Caco-2 (cell line): ENCODE measurements at regions not wholly inside any gene's neighbourhood (a gene's known extent, or its start where the extent isn't known, plus 50 kb on each side); places are given as distances from the start of the nearest gene placed in this dataset.

ENCODE experiments used
- BruUV-seq: library from RNA; stranded (reverse); fragments of 400-500 nt; replicated peaks from 2 replicates; lab custom pipeline; 2021; lab: Mats Ljungman, UMichigan
- CTCF ChIA-PET: fragments of 300-600 bp; sonication (Branson Sonifier 250); formaldehyde crosslinking; loops from one replicate; lab custom pipeline; 2022; ENCODE audit warnings: antibody characterized with exemption; lab: Charles Lee
- POLR2A ChIA-PET: fragments of 300-600 bp; sonication (Branson Sonifier 250); formaldehyde crosslinking; loops from one replicate; lab custom pipeline; 2022; ENCODE audit warnings: antibody characterized with exemption; lab: Charles Lee
- DNase-seq, 2 experiments: peaks; one replicate each; pipeline versions ENCODE4 v3.0.0 to v3.0.0-alpha.2; 2020 to 2022
- H3K27me3 ChIP-seq: replicated peaks from 2 replicates; pipeline ENCODE4 v1.6.0; 2011; ENCODE audit warnings: low read length; ENCODE audit not compliant: control insufficient read depth, insufficient read depth
- H3K36me3 ChIP-seq: 2 replicates; pipeline ENCODE4 v1.5.1; 2011; ENCODE audit warnings: low read length; ENCODE audit not compliant: control insufficient read depth, insufficient read depth
- H3K4me1 ChIP-seq: fragments of 250-450 bp; sonication (Bioruptor Pico); 2 replicates; pipeline ENCODE4 v1.5.1; 2020; ENCODE audit warnings: mild to moderate bottlenecking
- H3K4me3 ChIP-seq: 2 replicates; pipeline ENCODE4 v1.5.1; 2011; ENCODE audit warnings: low read depth, mild to moderate bottlenecking, control low read depth, low read length
- H3K9me3 ChIP-seq: fragments of 250-450 bp; sonication (Bioruptor Pico); 2 replicates; pipeline ENCODE4 v1.5.1; 2020; ENCODE audit warnings: mild to moderate bottlenecking, moderate library complexity
- H3K27ac Mint-ChIP-seq: one replicate; pipeline ENCODE4 v1.8.0; 2022; ENCODE audit warnings: mixed read lengths; ENCODE audit not compliant: unreplicated experiment
- H3K27me3 Mint-ChIP-seq: one replicate; pipeline ENCODE4 v1.8.0; 2022; ENCODE audit warnings: mixed read lengths; ENCODE audit not compliant: insufficient read depth, unreplicated experiment
- H3K36me3 Mint-ChIP-seq: one replicate; pipeline ENCODE4 v1.8.0; 2022; ENCODE audit warnings: mild to moderate bottlenecking, mixed read lengths; ENCODE audit not compliant: insufficient read depth, unreplicated experiment
- H3K4me1 Mint-ChIP-seq: one replicate; pipeline ENCODE4 v1.8.0; 2022; ENCODE audit warnings: low read depth, mixed read lengths; ENCODE audit not compliant: unreplicated experiment
- H3K4me3 Mint-ChIP-seq: one replicate; pipeline ENCODE4 v1.8.0; 2022; ENCODE audit warnings: mild to moderate bottlenecking, moderate library complexity, mixed read lengths; ENCODE audit not compliant: unreplicated experiment
- H3K9me3 Mint-ChIP-seq: one replicate; pipeline ENCODE4 v1.8.0; 2022; ENCODE audit warnings: mixed read lengths; ENCODE audit not compliant: unreplicated experiment
- intact Hi-C: fragments of 100-400 bp; cut with micrococcal nuclease; formaldehyde crosslinking; loops from one replicate; pipeline ENCODE4 v1.10.0; 2022; ENCODE audit not compliant: unreplicated experiment
- TF ChIP-seq, protein P1 (sequence below), 2 experiments: fragments of 200-600 bp in 1 of 2; IDR thresholded peaks; 1 replicate in 1 of 2; 2 replicates in 1 of 2; pipeline versions ENCODE4 v1.5.1 to v1.8.0; 2011 to 2022; ENCODE audit warnings: antibody characterized with exemption in 1 of 2, control low read depth in 1 of 2, inconsistent platforms in 1 of 2, low read depth in 1 of 2, low read length in 1 of 2, mild to moderate bottlenecking in 1 of 2, moderate library complexity in 1 of 2; ENCODE audit not compliant: insufficient read depth in 1 of 2, severe bottlenecking in 1 of 2, unreplicated experiment in 1 of 2

- Mint-ChIP-seq H3K4me3 (no peak overlapping the region), H3K27ac (no peak overlapping the region), H3K4me1 (no peaks in the 10 kb centered on the region), H3K27me3 (no peaks in the 10 kb centered on the region), H3K9me3 (no peaks in the 10 kb centered on the region), H3K36me3 (no peaks in the 10 kb centered on the region)
- no TSS peak for BruUV-seq
- ChIA-PET CTCF (no interaction called here), POLR2A (no interaction called here)
- Histone ChIP-seq H3K4me3 (no peak overlapping the region), H3K27me3 (no peaks in the 10 kb centered on the region), H3K9me3 (no peaks in the 10 kb centered on the region), H3K36me3 (no peaks in the 10 kb centered on the region), H3K4me1 (no peaks in the 10 kb centered on the region)
- no peak for DNase-seq
- intact Hi-C loops = no loop called here
- TF ChIP-seq, protein P1, sequence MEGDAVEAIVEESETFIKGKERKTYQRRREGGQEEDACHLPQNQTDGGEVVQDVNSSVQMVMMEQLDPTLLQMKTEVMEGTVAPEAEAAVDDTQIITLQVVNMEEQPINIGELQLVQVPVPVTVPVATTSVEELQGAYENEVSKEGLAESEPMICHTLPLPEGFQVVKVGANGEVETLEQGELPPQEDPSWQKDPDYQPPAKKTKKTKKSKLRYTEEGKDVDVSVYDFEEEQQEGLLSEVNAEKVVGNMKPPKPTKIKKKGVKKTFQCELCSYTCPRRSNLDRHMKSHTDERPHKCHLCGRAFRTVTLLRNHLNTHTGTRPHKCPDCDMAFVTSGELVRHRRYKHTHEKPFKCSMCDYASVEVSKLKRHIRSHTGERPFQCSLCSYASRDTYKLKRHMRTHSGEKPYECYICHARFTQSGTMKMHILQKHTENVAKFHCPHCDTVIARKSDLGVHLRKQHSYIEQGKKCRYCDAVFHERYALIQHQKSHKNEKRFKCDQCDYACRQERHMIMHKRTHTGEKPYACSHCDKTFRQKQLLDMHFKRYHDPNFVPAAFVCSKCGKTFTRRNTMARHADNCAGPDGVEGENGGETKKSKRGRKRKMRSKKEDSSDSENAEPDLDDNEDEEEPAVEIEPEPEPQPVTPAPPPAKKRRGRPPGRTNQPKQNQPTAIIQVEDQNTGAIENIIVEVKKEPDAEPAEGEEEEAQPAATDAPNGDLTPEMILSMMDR (IDR thresholded peaks at IDR 0.05; ENCODE audit: insufficient read depth in 1 of 2, low read depth in 1 of 2, low read length in 1 of 2, severe bottlenecking in 1 of 2, unreplicated experiment in 1 of 2) = no peak
Measured at GRCh38 chr12:127463237-127463636, 803.7 kb upstream of the TMEM132C start.

GRCh38 chr12:127469331-127469730 is 797.6 kb upstream of the TMEM132C start:
- TF ChIP-seq, protein P1 (IDR thresholded peaks at IDR 0.05; ENCODE audit: insufficient read depth in 1 of 2, low read depth in 1 of 2, low read length in 1 of 2, severe bottlenecking in 1 of 2, unreplicated experiment in 1 of 2) = no peak
- Histone ChIP-seq H3K27me3 (no peaks in the 10 kb centered on the region), H3K4me3 (no peak overlapping the region), H3K9me3 (no peaks in the 10 kb centered on the region), H3K36me3 (no peaks in the 10 kb centered on the region), H3K4me1 (no peaks in the 10 kb centered on the region)
- no TSS peak for BruUV-seq
- Mint-ChIP-seq H3K4me1 (no peaks in the 10 kb centered on the region), H3K27ac (no peak overlapping the region), H3K9me3 (no peaks in the 10 kb centered on the region), H3K36me3 (no peaks in the 10 kb centered on the region), H3K27me3 (no peaks in the 10 kb centered on the region), H3K4me3 (no peak overlapping the region)
- POLR2A ChIA-PET = no interaction called here
- intact Hi-C loops = no loop called here
- CTCF ChIA-PET = no interaction called here
- no peak for DNase-seq

GRCh38 chr12:127473766-127474165 is 793.2 kb upstream of the TMEM132C start:
- Mint-ChIP-seq H3K4me3 (no peak overlapping the region), H3K9me3 (no peaks in the 10 kb centered on the region), H3K4me1 (no peaks in the 10 kb centered on the region), H3K27me3 (no peaks in the 10 kb centered on the region), H3K36me3 (no peaks in the 10 kb centered on the region), H3K27ac (no peak overlapping the region)
- intact Hi-C loops = no loop called here
- no peak overlapping the region for H3K4me3 ChIP-seq
- POLR2A ChIA-PET = no interaction called here
- CTCF ChIA-PET = no interaction called here
- TF ChIP-seq, protein P1 (IDR thresholded peaks at IDR 0.05; ENCODE audit: insufficient read depth in 1 of 2, low read depth in 1 of 2, low read length in 1 of 2, severe bottlenecking in 1 of 2, unreplicated experiment in 1 of 2) = no peak
- no TSS peak for BruUV-seq
- H3K4me1 ChIP-seq = no peaks in the 10 kb centered on the region
- no peaks in the 10 kb centered on the region for H3K36me3 ChIP-seq
- H3K27me3 ChIP-seq = no peaks in the 10 kb centered on the region
- H3K9me3 ChIP-seq = no peaks in the 10 kb centered on the region
- DNase-seq = no peak
